Hepatocyte (in vitro differentiated cells): ENCODE measurements at regions not wholly inside any gene's neighbourhood (a gene's known extent, or its start where the extent isn't known, plus 50 kb on each side); places are given as distances from the start of the nearest gene placed in this dataset.

Experiments used
- CTCF ChIP-seq: fragments of 200-600 bp; sonication (generic); IDR thresholded peaks from 2 replicates; pipeline ENCODE4 v1.5.1; 2016; ENCODE audit warnings: antibody characterized with exemption, mild to moderate bottlenecking; ENCODE audit not compliant: poor library complexity
- EZH2 ChIP-seq: fragments of 200-600 bp; sonication (generic); IDR thresholded peaks from 2 replicates; pipeline ENCODE4 v1.6.1; 2016; ENCODE audit warnings: antibody characterized with exemption, mild to moderate bottlenecking, borderline replicate concordance
- EZH2phosphoT487 ChIP-seq: fragments of 200-600 bp; sonication (generic); IDR thresholded peaks from one replicate; pipeline ENCODE4 v1.6.1; 2018; ENCODE audit warnings: antibody characterized with exemption, mild to moderate bottlenecking, low read depth, moderate library complexity; ENCODE audit not compliant: unreplicated experiment, severe bottlenecking

GRCh38 chr2:8276026-8276425, 405.8 kb upstream of the ID2 start:
- TF ChIP-seq CTCF = no peak
- no peak for TF ChIP-seq EZH2phosphoT487
- no peak for TF ChIP-seq EZH2
